GM21423 (cell line): ENCODE measurements at regions not wholly inside any gene's neighbourhood (a gene's known extent, or its start where the extent isn't known, plus 50 kb on each side); places are given as distances from the start of the nearest gene placed in this dataset.

ENCODE experiments used
- ATAC-seq: cut with Tn5 transposase; IDR thresholded peaks from one replicate; pipeline ENCODE4 v1.9.1; 2021; ENCODE audit warnings: mild to moderate bottlenecking, moderate library complexity; ENCODE audit not compliant: unreplicated experiment

DNA sequence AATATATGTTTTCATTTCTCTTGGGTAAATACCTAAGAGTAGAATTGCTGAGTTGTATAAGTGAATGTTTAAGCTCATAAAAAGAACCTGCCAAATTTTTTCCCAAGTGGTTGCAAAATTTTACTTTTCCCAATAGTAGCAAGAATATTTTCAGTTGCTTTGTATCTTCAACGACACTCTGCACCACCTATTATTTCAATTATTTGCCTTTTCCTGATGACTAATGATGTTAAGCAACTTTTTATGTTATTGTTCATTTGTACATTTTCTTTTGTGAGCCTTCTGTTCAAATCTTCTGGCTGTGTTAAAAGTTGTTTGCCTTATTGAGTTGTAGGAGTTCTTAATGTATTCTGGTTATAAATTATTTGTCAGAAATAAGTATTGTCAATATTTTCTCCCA, 299.1 kb upstream of the NRIP1 start:
- ATAC-seq: no peak

DNA sequence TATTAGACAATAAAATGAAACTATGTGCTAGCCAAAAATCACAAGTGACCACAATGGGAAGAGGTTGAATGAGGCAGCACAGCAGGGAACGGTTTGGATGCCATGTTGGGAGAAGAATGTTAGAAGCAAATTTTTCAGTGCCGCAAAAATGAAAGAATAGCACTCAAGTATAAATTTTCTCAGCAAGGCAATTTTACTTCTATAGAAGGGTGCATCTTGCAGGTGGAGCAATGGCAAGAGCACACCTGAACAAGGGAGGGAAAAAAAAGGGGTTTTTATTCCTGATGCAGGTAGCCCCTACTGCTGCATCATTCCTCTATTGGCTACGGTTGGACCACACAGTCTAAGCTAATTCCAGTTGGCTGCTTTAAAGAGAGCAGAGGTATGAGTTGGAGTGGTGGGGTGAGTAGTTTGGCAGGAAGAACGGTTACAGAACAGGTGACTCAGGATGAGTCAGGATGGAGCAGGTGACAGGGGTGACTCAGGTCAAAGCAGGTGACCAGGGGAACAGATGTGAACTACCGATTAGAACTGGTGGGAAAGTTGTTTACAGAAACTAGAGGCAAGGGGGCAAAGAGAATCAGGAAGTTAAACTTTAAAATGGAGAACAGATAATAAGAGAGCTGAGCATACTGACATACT, 301.1 kb upstream of the NRIP1 start:
- ATAC-seq: no peak

DNA sequence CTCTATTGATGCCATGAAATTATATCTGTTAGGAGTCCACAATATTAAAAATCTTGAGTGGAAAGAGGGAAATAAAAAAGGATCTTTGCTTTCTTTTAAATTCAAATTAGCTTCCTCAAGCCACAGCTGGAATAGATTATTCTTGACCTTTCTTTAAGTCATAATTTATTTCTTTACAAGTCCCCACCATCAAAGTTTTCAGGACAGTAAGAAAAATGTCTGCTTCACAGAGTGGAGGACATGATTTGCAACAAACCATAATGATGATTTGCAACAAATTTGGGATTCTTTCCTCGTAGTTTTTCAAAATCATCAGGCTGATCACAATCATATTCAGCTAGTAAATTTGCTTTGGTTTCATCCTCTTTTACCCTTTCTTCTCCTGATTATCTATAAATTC, 301.8 kb upstream of the NRIP1 start:
- no peak for ATAC-seq

DNA sequence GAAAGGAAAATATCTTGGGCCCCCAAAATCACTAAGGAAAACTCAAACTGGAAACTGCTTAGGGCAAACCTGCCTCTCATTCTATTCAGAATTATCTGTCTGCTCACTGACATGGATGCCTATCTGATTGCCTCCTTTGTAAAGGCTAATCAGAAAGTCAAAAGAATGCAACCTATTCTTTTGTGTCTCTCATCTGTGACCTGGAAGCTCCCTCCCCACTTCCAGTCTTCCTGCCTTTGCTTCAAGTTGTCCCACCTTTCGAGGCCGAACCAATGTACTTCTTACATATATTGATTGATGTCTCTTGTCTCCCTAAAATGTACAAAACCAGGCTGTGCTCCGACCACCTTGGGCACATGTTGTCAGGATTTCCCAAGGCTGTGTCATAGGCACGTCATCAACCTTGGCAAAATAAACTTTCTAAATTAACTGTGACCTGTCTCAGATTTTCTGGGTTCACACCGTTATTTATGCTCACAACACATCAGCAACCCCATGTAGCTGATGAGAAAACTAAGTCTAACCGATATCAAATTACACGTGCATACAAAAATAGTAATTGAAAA, 302.3 kb upstream of the NRIP1 start:
- ATAC-seq: no peak

DNA sequence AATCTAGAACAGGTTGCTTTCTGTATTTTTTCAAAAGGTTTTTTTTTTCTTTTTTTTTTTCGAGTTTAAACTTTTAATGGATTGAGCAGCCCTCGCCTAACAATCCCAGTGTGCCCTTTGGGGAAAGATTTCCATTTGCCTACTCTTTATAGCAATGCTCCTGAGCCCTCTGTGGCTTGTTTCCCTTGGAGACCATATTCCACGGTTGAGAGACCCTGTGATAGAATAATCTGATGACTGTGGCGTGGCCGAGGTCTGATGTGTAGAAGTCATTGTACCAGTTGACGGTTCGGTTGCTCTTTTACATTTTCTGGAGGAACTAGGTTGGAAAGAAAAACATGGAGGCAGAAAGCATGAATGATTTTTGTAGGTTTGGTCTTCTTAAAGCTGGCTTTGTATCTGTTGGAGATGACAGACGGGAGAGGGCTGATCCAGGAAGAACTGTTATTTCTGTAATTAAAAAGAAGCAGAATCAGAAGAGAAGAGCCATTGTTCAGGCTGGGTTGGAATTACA, 305.7 kb upstream of the NRIP1 start:
- ATAC-seq: no peak

DNA sequence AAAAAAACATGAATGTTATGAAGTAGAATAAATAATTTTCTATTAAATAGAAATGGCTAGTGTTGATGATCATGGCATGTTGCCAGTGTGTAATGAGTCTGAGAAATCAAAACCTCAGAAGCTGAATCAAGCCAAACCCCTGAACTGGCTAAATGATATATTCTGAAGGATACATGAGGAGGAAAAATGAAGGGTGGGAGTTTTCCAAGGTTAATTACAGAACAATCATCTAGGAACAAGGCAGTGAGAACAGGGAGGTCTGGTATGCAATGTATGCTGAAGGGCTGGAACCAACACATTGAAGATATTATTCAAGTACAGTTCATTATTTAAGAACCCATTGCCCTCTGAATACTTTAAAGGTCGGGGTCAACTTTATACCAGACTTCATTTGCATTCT, 309.1 kb upstream of the NRIP1 start:
- ATAC-seq: no peak

DNA sequence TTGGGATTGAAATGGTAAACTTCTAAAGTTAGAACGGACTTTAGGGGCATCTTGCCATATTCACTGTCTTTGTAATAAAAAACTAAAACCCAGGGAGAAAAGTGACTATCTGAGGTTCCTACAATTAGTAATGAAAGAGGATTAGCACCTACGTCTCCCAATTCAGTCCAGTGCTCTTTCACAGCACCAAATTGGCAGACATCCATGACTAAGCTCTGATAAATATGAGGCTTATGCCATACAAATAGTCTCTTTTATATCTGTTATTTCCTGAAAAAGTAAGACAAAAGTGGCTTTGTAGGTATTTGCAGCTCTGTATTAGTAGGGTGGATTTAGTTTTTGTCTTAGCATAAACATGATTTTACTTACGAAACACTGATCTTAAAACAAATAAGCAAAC, 315.0 kb upstream of the NRIP1 start:
- no peak for ATAC-seq

DNA sequence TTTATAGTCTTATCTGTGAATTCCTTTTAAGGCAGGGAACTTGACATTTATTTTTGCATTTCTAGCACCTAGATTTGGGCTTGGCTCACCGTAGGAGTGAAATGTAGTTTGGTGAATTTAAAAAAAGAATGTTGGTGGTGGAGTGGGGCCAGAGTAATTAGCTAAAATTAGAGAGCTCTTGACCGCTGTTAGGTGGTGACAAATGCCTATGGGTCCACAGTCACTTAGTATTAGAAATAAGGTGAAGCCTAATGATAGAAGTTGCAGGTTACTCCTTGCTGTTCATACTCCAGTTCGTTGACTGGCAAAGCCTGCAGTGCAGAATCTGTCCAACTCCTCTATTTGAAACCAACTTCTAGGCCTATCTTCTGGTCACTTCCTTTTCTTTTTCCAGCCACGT, 318.8 kb upstream of the NRIP1 start:
- no peak for ATAC-seq

DNA sequence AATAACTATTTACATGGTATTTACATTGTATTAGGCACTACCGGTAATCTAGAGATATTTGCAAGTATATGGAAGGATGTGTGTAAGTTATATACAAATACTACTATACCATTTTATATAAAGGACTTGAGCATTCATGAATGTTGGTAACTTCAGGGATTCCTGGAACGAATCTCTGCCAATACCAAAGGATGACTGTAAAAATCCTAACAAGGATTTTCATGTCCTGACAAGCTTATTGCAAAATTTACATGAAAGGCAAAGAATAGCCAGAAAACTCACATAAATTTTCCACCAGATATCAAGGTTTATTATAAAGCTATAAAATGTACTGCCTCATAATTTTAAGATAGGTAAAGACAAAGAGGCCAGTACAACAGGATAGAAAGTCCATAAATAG, 325.2 kb upstream of the NRIP1 start:
- no peak for ATAC-seq

DNA sequence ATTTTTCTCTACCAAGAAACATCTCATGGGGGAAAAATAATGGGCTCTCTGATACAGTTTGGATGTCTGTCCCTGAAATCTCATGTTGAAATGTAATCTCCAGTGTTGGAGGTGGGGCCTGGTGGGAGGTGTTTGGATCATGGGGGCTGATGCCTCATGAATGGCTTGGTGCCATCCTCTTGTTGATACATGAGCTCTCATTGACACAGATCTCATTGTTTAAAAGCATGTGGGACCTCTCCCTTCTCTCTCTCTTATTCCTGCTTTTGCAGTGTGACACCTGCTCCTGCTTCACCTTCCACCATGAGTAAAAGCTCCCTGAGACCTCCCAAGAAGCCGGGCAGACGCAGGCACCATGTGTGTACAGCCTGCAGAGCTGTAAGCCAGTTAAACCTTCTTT, 332.5 kb upstream of the NRIP1 start:
- no peak for ATAC-seq

DNA sequence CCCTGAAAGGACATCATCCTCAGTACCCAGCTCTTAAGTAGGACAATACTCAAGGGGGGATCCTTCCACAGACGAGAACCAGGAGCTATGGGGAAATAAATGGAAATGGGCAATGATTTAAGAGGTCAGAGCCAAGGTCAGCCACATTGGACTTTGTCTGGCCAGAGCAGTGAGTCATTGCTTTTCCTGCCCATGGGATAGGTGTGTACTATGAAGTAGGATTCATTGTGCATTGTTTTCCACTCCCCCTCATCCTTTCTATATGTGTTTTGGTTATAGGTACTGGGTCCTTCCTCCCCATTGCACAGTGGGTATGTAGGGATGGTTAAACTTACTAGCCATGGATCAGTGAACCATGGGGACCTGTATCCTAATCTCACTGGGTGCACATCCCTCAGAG, 328.9 kb upstream of the USP25 start:
- no peak for ATAC-seq

DNA sequence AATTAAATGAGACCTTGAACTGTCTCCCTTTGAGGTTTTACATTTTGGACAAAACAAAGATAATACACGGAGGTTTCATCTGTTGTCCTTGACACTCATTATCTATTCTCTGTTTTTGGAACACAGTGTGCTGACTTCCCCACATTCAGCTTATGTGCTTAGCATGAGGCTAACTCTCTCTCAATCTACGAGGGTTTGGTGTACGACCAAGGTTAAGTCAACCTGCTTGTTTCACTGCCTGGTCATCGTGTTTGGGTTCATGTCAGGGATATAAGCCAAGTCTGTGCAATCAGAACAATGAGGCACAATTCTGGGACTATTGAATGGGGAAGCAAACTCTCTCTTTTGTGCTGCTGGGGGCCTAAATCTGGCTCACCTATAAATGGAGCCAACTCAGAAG, 328.5 kb upstream of the USP25 start:
- ATAC-seq: no peak

DNA sequence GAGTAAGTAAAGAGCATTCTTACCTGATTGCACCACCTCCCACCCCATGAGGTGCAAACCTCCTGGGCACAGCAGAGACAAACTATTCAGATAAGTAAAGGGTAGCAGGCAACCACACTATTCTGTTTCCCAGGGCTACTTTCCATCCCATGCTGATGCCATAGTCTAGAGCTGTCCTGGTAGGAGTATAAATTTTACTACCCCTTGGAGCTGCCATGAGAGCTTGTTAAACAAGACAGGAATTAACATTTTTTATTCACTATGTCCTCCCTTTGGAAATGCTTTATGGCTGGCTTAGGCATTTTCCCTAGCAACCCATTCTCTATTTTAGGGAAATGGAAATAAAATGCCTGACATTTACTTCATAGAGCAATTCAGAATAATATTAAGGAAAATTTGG, 324.6 kb upstream of the USP25 start:
- no peak for ATAC-seq

DNA sequence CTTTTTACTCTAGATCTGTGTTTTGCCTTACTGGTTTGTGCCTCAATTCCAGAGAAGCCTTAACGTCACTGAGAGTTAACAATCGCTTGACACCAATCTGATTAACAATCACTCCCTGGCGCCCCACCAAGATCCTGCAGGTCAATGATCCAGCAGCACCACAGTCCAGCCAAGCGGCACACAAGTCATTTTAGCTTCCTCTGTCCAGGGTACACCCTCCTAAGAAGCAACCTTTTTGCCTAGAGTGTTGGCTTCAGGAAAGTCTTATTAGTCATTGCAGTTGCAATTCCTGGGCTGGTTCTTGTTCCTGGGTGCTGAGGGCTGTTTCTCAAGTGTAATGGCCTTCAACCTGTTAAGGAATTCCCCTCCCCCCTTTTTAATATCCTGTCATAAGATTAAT, 323.0 kb upstream of the USP25 start:
- ATAC-seq: no peak

DNA sequence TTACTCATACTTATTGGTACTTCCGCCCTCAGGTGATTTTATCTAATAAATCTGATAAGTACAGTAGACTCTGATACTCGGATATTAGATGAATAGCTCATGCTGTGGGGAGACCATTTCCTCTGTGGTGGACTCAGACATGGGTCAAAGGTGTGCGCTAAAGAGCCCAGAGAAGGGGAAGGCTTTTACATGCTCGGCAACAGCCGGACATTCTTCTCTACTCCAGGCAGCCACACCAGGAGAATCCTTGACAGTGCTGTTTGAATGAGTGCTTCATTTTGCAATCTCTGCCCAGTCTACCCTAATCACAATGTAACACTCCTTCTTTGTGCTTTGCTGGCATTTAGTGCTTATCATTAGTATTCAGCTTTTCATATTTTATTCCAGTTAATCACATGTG, 322.2 kb upstream of the USP25 start:
- no peak for ATAC-seq

DNA sequence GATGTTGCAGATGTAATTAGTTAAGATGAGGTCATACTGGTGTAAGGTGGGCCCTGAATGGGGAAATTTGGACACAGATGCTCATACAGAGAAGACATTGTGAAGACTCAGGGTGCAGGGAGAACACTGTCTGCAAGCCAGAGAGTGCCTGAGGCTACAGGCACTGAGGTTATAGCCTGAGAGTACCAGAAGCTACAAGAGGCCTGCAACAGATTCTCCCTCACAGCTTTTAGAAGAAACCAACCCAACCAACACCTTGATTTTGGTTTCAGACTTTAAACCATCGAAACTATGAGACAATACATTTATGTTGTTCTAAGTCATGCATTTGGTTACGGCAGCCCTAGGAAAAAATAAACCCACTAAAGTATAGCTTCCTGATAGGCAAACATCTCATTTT, 321.7 kb upstream of the USP25 start:
- peak; percentile 74 for ATAC-seq

DNA sequence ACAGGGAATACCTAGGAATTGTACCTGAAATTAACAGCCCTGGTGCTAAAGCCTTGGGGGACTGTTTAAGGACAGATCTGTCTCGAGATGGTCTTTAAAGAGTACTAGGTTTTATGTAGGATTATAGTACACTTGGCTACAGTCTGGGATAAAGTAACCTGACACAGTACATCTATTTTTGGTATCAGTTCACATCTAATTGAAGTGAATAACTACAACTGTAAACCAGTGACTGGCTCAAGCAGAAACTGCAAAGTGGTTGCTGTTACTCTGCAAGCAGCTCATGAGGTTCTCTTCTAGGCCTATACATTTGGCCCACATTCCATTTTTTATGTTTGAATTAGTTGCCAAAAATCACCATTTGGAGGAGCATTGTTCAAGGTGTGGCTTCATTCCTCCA, 320.8 kb upstream of the USP25 start:
- ATAC-seq: no peak

DNA sequence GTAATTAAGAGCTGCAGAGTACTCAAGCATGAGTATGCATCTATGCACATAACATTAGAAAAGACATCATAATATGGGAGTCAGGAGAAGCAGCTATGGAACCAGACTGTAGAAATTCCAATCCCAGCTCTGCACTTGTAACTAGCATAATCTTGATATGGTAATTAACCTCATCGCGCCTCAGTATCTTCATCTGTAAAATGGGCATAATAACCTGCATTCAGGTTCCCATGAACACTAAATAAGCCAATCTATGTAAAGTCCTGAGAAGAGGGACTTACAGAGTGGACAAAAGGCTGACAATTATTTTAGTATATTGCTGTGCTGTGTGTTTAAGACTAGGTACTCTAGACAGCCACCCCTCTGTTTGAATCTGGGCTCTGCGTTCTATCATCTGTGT, 318.9 kb upstream of the USP25 start:
- ATAC-seq: no peak

DNA sequence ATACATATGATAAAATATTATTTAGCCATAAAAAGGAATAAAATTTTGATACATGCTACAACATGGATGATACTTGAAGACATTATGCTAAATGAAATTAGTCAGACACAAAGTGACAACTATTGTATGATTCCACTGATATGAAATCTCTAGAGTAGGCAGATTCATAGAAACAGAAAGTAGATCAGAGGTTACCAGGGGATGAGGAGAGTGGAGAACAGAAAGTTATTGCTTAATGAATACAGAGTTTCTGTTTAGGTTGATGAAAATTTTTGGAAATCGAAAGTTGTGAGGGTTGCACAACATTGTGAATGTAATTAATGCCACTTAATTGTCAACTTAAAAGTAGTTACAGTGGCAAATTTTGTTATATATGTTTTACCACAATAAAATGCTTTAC, 315.7 kb upstream of the USP25 start:
- ATAC-seq: no peak

DNA sequence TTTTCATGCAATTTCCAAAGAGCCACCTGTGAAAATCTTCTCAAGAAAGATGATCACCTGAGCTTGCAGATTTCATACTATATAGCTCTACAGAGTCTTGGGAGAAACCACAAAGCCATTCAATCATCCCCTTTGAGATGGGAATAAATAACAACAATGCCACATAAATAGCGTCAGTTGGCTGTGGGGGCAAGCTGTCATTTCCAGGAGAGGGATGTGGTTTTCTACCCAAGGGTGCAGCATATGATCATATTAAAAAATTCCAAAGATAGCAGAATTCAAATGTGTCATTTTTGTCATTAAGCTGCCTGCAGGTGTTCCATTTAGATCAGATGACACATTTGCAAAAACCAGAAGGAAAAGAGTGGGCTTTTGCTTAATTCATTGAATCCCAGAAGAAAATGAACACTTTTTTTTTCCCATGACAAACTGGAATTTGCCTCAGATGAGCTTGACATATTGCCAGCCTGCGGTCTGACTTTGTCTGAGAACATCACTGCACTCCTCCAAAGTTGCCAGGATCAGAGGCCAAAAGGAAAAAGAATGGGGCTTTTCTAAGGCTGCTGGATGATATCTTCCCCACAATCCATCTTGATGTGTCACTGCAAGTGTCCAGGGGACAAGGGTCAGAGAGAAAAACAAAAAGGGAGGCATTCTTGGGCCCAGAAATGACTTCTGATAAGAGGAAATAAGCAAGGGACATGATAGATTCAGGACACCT, 314.1 kb upstream of the USP25 start:
- ATAC-seq: no peak

DNA sequence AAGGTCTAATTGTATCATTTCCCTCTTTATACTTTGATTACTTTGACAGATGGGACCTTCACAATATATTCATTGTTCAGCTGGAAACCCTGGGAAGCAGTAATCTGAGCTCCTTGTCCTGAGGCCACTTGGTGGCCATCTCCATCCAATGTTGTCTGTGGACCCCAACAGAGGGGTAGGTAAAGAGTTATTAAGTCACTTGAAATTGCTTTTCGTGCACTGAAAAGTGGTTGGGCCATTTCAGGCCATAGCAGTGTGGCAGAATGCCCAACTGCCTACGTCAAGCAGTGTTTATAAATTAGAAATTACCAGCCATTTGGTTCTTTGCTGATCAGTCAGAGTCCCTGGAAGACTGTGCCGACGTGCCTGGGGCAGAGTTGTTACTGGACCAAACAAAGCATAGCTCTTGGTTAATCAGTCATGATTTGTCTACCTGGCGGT, 308.3 kb upstream of the USP25 start:
- no peak for ATAC-seq

DNA sequence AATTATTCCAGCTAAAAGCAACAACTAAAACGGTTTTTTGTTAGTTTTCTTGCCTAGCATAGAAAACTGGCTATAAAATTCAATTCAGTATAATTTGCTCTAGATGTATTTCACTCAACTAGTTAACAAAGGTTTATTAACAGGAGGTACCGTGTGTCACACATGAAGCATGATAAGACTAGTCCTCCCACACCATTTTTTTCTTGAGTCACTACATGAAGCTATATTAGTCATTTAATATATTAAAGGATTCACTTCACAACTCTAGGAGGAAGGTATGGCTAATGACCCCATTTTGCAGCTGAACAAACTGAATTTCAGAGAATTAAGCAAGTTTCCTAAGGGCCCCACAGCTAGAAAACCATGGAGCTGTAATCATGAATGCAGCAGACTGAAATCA, 307.8 kb upstream of the USP25 start:
- no peak for ATAC-seq
